ENCODE measurements at regions not wholly inside any gene's neighbourhood (a gene's known extent, or its start where the extent isn't known, plus 50 kb on each side); places are given as distances from the start of the nearest gene placed in this dataset.
A peak's percentile ranks its signal among the peaks of the same experiment; 100 is the strongest.

DNA sequence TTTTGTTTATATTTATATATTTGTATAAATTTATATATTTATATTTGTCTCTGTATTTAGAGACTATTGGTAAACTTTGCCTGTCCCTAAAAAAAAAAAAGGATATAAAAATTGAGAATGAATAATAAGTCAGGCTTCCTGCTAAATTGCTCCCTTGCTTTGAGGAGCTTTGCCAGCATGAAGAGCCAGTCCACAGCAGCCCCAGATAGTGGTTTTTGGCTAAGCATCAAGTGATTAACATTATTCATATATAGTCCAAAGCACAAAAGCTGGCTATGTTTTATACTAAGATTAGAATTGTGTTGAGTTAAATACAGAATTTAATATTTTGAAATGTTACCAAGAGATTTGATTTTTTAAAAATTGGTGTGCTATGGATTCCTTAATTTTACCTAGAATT lies 264.9 kb upstream of the FERD3L start:
- Histone ChIP-seq H3K36me3 (ENCODE audit: control insufficient read depth, insufficient read depth, low read length) (no peaks in the 10 kb centered on the region), H2AFZ (replicated peaks; ENCODE audit: low read length, poor library complexity) (no peak overlapping the region), H3K27ac (ENCODE audit: insufficient read depth, low read length) (no peak overlapping the region), H3K4ac (ENCODE audit: low read depth, low read length) (no peak overlapping the region), H4K8ac (ENCODE audit: low read depth in 2 of 2, low read length in 2 of 2) (peak overlapping the region in 1 of 2 experiments; percentile 13; a peak in 1 of 4 replicates), H3K4me1 (ENCODE audit: control insufficient read depth, insufficient read depth, low read length) (peaks cover 5% of the 10 kb centered on the region), H2BK20ac (ENCODE audit: low read depth, low read length) (no peak overlapping the region), H3K4me3 (ENCODE audit: insufficient read depth, low read depth, low read length) (no peak overlapping the region), H4K20me1 (ENCODE audit: insufficient read depth, low read length) (no peaks in the 10 kb centered on the region), H3K23ac (ENCODE audit: low read depth, low read length) (no peak overlapping the region), H3K9me1 (ENCODE audit: insufficient read depth, low read length) (no peaks in the 10 kb centered on the region), H3K18ac (ENCODE audit: low read depth, low read length) (0 out of 2 replicates have a peak overlapping the region, but pooled peaks have one; percentile 56), H4K91ac (ENCODE audit: insufficient read depth, low read depth, low read length) (no peak overlapping the region), H3K9ac (ENCODE audit: low read depth, low read length) (no peak overlapping the region), H3K9me3 (ENCODE audit: control insufficient read depth, insufficient read depth, low read length) (no peaks in the 10 kb centered on the region), H2BK15ac (ENCODE audit: low read depth, low read length) (no peak overlapping the region), H2BK5ac (ENCODE audit: low read depth, low read length, poor library complexity, severe bottlenecking) (no peak overlapping the region), H3K79me1 (ENCODE audit: low read depth in 1 of 2, low read length in 2 of 2) (no peaks in the 10 kb centered on the region), H3K27me3 (ENCODE audit: control insufficient read depth, insufficient read depth, low read length) (no peaks in the 10 kb centered on the region), H4K5ac (ENCODE audit: low read depth, low read length) (no peak overlapping the region), H2AK9ac (replicated peaks; ENCODE audit: low read depth, low read length, poor library complexity) (no peak overlapping the region), H2AK5ac (ENCODE audit: low read depth, low read length) (no peak overlapping the region), H3K4me2 (ENCODE audit: low read depth, low read length) (no peak overlapping the region), H3K56ac (ENCODE audit: extremely low read depth, insufficient read depth, low read length) (no peak overlapping the region), H2BK120ac (ENCODE audit: low read depth, low read length) (no peak overlapping the region), H3K14ac (replicated peaks; ENCODE audit: low read depth, low read length) (no peak overlapping the region)
- POLR2A ChIA-PET (ENCODE audit: unreplicated experiment): no interaction called here
- DNase-seq (peak; percentile 50), ATAC-seq (ENCODE audit: low read depth) (no peak)
- in situ Hi-C loops (cut with MboI; ENCODE audit: low sequenced_read_pairs): no loop called here
- intact Hi-C loops (cut with micrococcal nuclease): no loop called here
- dilution Hi-C loops (cut with HindIII; ENCODE audit: low sequenced_read_pairs, unreplicated experiment): no loop called here
- no peak for TF ChIP-seq MXI1 (IDR thresholded peaks at IDR 0.05; ENCODE audit: borderline replicate concordance, low read depth, low read length)
- TF ChIP-seq, protein P1, sequence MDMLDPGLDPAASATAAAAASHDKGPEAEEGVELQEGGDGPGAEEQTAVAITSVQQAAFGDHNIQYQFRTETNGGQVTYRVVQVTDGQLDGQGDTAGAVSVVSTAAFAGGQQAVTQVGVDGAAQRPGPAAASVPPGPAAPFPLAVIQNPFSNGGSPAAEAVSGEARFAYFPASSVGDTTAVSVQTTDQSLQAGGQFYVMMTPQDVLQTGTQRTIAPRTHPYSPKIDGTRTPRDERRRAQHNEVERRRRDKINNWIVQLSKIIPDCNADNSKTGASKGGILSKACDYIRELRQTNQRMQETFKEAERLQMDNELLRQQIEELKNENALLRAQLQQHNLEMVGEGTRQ (IDR thresholded peaks at IDR 0.05; ENCODE audit: low read depth, low read length): no peak
- no peak for TF ChIP-seq BHLHE40 (IDR thresholded peaks at IDR 0.05; ENCODE audit: low read depth, low read length)
- no peak for TF ChIP-seq FOS (IDR thresholded peaks at IDR 0.05; ENCODE audit: low read depth, low read length)
- TF ChIP-seq RFX5 (IDR thresholded peaks at IDR 0.05; ENCODE audit: low read depth, low read length): no peak
- no peak for TF ChIP-seq MAFK (IDR thresholded peaks at IDR 0.05; ENCODE audit: low read depth, low read length)
- no peak for TF ChIP-seq MAZ (IDR thresholded peaks at IDR 0.05; ENCODE audit: borderline replicate concordance, low read depth, low read length)
- TF ChIP-seq, protein P2, sequence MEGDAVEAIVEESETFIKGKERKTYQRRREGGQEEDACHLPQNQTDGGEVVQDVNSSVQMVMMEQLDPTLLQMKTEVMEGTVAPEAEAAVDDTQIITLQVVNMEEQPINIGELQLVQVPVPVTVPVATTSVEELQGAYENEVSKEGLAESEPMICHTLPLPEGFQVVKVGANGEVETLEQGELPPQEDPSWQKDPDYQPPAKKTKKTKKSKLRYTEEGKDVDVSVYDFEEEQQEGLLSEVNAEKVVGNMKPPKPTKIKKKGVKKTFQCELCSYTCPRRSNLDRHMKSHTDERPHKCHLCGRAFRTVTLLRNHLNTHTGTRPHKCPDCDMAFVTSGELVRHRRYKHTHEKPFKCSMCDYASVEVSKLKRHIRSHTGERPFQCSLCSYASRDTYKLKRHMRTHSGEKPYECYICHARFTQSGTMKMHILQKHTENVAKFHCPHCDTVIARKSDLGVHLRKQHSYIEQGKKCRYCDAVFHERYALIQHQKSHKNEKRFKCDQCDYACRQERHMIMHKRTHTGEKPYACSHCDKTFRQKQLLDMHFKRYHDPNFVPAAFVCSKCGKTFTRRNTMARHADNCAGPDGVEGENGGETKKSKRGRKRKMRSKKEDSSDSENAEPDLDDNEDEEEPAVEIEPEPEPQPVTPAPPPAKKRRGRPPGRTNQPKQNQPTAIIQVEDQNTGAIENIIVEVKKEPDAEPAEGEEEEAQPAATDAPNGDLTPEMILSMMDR (conservative IDR thresholded peaks at IDR 0.05; ENCODE audit: low read depth, low read length): no peak
- TF ChIP-seq RAD21 (IDR thresholded peaks at IDR 0.05; ENCODE audit: low read length): no peak
- TF ChIP-seq CHD1 (IDR thresholded peaks at IDR 0.05; ENCODE audit: low read depth, low read length): no peak
- TF ChIP-seq SMC3 (IDR thresholded peaks at IDR 0.05; ENCODE audit: low read depth, low read length): no peak
- TF ChIP-seq RCOR1 (IDR thresholded peaks at IDR 0.05; ENCODE audit: insufficient replicate concordance, low read length): no peak
- TF ChIP-seq NFE2L2 (IDR thresholded peaks at IDR 0.05; ENCODE audit: low read depth, low read length): no peak
- TF ChIP-seq CEBPB (IDR thresholded peaks at IDR 0.05; ENCODE audit: low read depth, low read length): no peak
- TF ChIP-seq POLR2A (IDR thresholded peaks at IDR 0.05; ENCODE audit: low read depth, low read length): no peak
- TF ChIP-seq, protein P3, sequence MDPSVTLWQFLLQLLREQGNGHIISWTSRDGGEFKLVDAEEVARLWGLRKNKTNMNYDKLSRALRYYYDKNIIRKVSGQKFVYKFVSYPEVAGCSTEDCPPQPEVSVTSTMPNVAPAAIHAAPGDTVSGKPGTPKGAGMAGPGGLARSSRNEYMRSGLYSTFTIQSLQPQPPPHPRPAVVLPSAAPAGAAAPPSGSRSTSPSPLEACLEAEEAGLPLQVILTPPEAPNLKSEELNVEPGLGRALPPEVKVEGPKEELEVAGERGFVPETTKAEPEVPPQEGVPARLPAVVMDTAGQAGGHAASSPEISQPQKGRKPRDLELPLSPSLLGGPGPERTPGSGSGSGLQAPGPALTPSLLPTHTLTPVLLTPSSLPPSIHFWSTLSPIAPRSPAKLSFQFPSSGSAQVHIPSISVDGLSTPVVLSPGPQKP (IDR thresholded peaks at IDR 0.05; ENCODE audit: borderline replicate concordance, low read depth, low read length): no peak
- no TSS peak for BruUV-seq (replicated peaks)
- CTCF ChIA-PET: no interaction called here
